Epithelial cell of proximal tubule (primary cell): ENCODE measurements at regions not wholly inside any gene's neighbourhood (a gene's known extent, or its start where the extent isn't known, plus 50 kb on each side); places are given as distances from the start of the nearest gene placed in this dataset.

Experiments used
- DNase-seq: peaks from one replicate; pipeline ENCODE4 v3.0.0-alpha.2; 2011; ENCODE audit warnings: low read depth
- H3K4me3 ChIP-seq: 2 replicates; pipeline ENCODE4 v1.5.1; 2011; ENCODE audit warnings: low read depth, mild to moderate bottlenecking, low read length
- CTCF ChIP-seq: conservative IDR thresholded peaks from 2 replicates; pipeline ENCODE4 v1.5.1; 2012; ENCODE audit warnings: low read depth, mild to moderate bottlenecking, low read length

- no peak for TF ChIP-seq CTCF
- no peak for DNase-seq
Measured at GRCh38 chr4:14855719-14856061, 146.6 kb upstream of the CPEB2 start.

GRCh38 chr4:14856062-14856933 lies 146.0 kb upstream of the CPEB2 start:
- no peak overlapping the region for H3K4me3 ChIP-seq
- DNase-seq = peak; percentile 100
- TF ChIP-seq CTCF = no peak

More at GRCh38 chr4:14855719-14856061, 146.6 kb upstream of the CPEB2 start:
- H3K4me3 ChIP-seq = no peak overlapping the region

- no peak for DNase-seq
- H3K4me3 ChIP-seq = no peak overlapping the region
- TF ChIP-seq CTCF = no peak
Measured at GRCh38 chr4:14856934-14857235, 145.4 kb upstream of the CPEB2 start.

GRCh38 chr4:14857475-14857874 lies 144.8 kb upstream of the CPEB2 start:
- H3K4me3 ChIP-seq = no peak overlapping the region
- TF ChIP-seq CTCF = no peak
- DNase-seq = no peak

DNA sequence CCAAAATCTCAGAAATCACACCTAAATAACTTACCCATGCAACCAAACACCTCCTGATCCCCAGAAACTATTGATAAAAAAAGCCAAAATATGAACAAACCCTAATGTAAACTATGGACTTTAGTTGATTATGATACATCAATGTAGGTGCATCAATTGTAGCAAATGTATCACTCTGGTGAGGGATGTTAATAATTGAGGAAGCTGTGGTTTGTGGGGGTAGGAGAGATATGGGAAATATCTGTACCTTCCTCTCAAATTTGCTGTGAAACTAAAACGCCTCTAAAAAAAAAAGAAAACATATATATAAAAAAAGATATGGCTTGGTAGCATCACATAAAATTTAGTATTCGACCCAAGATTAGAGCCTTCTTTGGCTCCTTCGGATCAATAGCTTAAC lies 144.3 kb upstream of the CPEB2 start:
- DNase-seq = no peak
- TF ChIP-seq CTCF = no peak
- H3K4me3 ChIP-seq = no peak overlapping the region

DNA sequence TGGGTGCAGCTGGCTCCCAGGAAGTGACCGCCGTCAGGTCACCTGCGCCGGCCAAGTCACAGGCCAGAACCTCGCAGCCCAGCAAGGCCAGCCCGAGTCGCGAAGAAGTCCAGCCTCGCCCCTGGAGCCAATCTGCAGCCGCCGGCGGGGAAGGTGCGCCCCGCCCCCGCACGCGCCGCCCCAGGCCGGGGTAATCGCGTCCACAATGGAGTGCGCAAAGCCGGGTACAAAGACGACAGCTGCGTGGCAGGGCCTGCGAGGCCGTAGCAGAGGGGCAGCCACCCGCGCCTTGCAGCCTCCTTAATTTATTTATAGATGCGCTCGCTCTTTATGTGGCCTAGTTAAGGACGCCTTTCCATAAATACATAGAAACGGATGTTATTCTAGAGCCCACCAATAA lies 139.4 kb upstream of the CPEB2 start:
- H3K4me3 ChIP-seq = peak overlapping the region; percentile 11
- DNase-seq = no peak
- TF ChIP-seq CTCF = no peak

DNA sequence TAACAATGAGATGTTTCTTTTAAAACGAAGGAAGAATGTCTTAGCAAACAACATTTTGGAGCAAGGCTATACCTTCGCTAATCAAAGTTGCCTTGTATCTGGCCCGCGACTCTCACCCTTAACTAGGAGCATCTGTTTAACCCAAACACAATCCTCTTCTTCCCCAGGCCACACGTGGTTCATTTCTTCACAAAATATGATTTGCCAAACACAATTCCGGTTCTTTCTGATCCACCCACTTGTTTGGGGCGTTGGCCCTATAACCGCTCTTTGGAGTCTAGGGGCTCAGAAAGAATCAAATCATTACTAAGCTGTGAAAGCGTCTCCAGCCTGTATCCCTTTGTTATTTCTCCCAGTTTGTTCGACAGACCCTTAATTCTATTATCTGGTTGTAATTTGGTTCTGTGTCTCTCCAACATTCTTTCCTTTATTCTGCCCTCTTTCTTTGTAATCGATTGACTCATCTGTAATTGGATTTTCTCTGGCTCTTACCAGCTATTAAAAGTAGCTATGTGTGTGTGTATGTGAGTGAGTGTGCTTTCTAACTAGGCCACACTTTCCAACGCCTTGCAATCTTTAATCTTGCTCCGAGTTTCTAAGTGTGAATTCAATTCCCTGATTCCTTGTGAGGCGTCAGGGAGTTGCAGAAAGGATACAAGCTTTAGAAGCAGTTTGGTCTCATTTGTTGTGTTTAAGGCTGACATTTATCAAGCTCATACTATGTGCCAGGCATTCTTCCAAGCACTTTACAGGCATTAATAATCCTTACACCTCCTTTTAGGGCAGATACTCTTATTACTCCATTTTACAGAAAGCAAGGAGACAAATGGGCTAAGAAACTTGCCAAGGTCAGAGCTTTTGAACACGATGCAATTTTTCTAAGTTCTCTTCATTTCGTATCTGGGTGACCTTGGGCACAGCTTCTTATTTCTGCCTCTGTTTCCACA lies 138.6 kb upstream of the CPEB2 start:
- no peak overlapping the region for H3K4me3 ChIP-seq
- no peak for DNase-seq
- TF ChIP-seq CTCF = no peak
